Endodermal cell (in vitro differentiated cells): ENCODE measurements at regions not wholly inside any gene's neighbourhood (a gene's known extent, or its start where the extent isn't known, plus 50 kb on each side); places are given as distances from the start of the nearest gene placed in this dataset.

ENCODE experiments used
- DNase-seq: peaks from one replicate; pipeline ENCODE4 v3.0.0-alpha.2; 2017
- H3K27ac ChIP-seq: 2 replicates; pipeline ENCODE4 v1.5.1; 2013; ENCODE audit warnings: mild to moderate bottlenecking, low read depth, low read length, moderate library complexity
- H3K27me3 ChIP-seq: 2 replicates; pipeline ENCODE4 v1.6.1; 2013; ENCODE audit warnings: mild to moderate bottlenecking, low read length, moderate library complexity; ENCODE audit not compliant: insufficient read depth, control insufficient read depth, poor library complexity, severe bottlenecking
- H3K36me3 ChIP-seq: 2 replicates; pipeline ENCODE4 v1.7.0; 2013; ENCODE audit warnings: mild to moderate bottlenecking, low read length, moderate library complexity; ENCODE audit not compliant: control insufficient read depth, insufficient read depth
- H3K4me1 ChIP-seq: one replicate; pipeline ENCODE4 v1.7.0; 2013; ENCODE audit warnings: low read length; ENCODE audit not compliant: control insufficient read depth, insufficient read depth
- H3K4me3 ChIP-seq: 2 replicates; pipeline ENCODE4 v1.5.1; 2013; ENCODE audit warnings: mild to moderate bottlenecking, low read length, moderate library complexity
- H3K9ac ChIP-seq: 2 replicates; pipeline ENCODE4 v1.6.1; 2013; ENCODE audit warnings: mild to moderate bottlenecking, low read length, moderate library complexity; ENCODE audit not compliant: poor library complexity, severe bottlenecking; ENCODE audit errors: extremely low read depth
- H3K9me3 ChIP-seq: 2 replicates; pipeline ENCODE4 v1.6.1; 2013; ENCODE audit warnings: mild to moderate bottlenecking, low read length, moderate library complexity; ENCODE audit not compliant: control insufficient read depth
- H3K27ac Mint-ChIP-seq: 2 replicates; pipeline ENCODE4 v1.8.0; 2020; ENCODE audit warnings: mixed read lengths
- H3K27me3 Mint-ChIP-seq: 2 replicates; pipeline ENCODE4 v1.8.0; 2021; ENCODE audit warnings: mild to moderate bottlenecking, mixed read lengths; ENCODE audit not compliant: insufficient read depth
- H3K36me3 Mint-ChIP-seq: 2 replicates; pipeline ENCODE4 v1.8.0; 2020; ENCODE audit warnings: low read depth, mixed read lengths
- H3K4me1 Mint-ChIP-seq: 2 replicates; pipeline ENCODE4 v1.8.0; 2020; ENCODE audit warnings: mixed read lengths
- H3K4me3 Mint-ChIP-seq: 2 replicates; pipeline ENCODE4 v1.8.0; 2020; ENCODE audit warnings: mild to moderate bottlenecking, moderate library complexity, mixed read lengths
- H3K9me3 Mint-ChIP-seq: 2 replicates; pipeline ENCODE4 v1.8.0; 2020; ENCODE audit warnings: mild to moderate bottlenecking, mixed read lengths
- WGBS, 2 experiments: methylation state at CpG; one replicate each; pipeline versions ENCODE4 v1.1.5 to v1.1.7; 2013; ENCODE audit warnings: missing lambda C conversion rate in 2 of 2, mixed read lengths in 1 of 2; ENCODE audit not compliant: insufficient coverage in 1 of 2, insufficient read length in 1 of 2; 5-methylcytosine and 5-hydroxymethylcytosine counted together
- TF ChIP-seq, protein P1 (sequence below): fragments of 200-600 bp; sonication (generic); conservative IDR thresholded peaks from 2 replicates; pipeline ENCODE4 v1.5.0; 2021; ENCODE audit warnings: antibody characterized with exemption, mild to moderate bottlenecking

DNA sequence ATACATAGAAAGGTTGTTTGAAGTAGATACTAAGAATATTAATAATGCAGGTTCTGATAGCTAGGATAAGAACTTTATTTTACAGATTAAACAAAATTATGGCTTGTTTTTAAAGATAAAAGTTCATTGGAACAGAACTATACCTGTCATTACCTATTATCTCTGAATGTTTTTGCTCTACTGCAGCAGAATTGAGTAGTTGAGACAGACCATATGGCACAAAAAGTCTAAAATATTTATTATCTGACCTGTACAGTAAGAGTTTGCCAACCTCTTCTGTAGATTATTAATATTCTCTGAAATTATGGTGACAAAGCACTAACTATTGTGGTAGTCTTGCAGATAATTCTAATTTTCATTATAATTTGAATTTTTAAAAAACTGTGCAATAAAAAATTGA is 829.1 kb upstream of the MGAT4C start:
- no peak overlapping the region for H3K4me3 Mint-ChIP-seq
- Histone ChIP-seq H3K36me3 (no peaks in the 10 kb centered on the region), H3K9me3 (no peaks in the 10 kb centered on the region), H3K27me3 (no peaks in the 10 kb centered on the region), H3K9ac (no peak overlapping the region), H3K4me1 (no peaks in the 10 kb centered on the region), H3K27ac (no peak overlapping the region), H3K4me3 (no peak overlapping the region)
- no peak overlapping the region for H3K27ac Mint-ChIP-seq
- no peaks in the 10 kb centered on the region for H3K9me3 Mint-ChIP-seq
- TF ChIP-seq, protein P1, sequence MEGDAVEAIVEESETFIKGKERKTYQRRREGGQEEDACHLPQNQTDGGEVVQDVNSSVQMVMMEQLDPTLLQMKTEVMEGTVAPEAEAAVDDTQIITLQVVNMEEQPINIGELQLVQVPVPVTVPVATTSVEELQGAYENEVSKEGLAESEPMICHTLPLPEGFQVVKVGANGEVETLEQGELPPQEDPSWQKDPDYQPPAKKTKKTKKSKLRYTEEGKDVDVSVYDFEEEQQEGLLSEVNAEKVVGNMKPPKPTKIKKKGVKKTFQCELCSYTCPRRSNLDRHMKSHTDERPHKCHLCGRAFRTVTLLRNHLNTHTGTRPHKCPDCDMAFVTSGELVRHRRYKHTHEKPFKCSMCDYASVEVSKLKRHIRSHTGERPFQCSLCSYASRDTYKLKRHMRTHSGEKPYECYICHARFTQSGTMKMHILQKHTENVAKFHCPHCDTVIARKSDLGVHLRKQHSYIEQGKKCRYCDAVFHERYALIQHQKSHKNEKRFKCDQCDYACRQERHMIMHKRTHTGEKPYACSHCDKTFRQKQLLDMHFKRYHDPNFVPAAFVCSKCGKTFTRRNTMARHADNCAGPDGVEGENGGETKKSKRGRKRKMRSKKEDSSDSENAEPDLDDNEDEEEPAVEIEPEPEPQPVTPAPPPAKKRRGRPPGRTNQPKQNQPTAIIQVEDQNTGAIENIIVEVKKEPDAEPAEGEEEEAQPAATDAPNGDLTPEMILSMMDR = no peak
- DNase-seq = no peak
- H3K27me3 Mint-ChIP-seq = no peaks in the 10 kb centered on the region
- H3K4me1 Mint-ChIP-seq = no peaks in the 10 kb centered on the region
- H3K36me3 Mint-ChIP-seq = no peaks in the 10 kb centered on the region

GRCh38 chr12:87082756-87083155 is 826.6 kb upstream of the MGAT4C start:
- H3K4me1 ChIP-seq = no peaks in the 10 kb centered on the region

GRCh38 chr12:87074781-87075180 is 818.6 kb upstream of the MGAT4C start:
- peaks cover 19% of the 10 kb centered on the region for H3K9me3 Mint-ChIP-seq
- WGBS, 2 experiments = 85 to 89% methylated on average over 1 to 2 of the region's 2 CpGs
- H3K4me1 ChIP-seq = no peaks in the 10 kb centered on the region
- H3K27me3 Mint-ChIP-seq = no peaks in the 10 kb centered on the region
- H3K4me3 Mint-ChIP-seq = no peak overlapping the region
- H3K9ac ChIP-seq = no peak overlapping the region
- no peak overlapping the region for H3K27ac ChIP-seq
- no peaks in the 10 kb centered on the region for H3K27me3 ChIP-seq
- no peak overlapping the region for H3K4me3 ChIP-seq
- H3K27ac Mint-ChIP-seq = no peak overlapping the region
- TF ChIP-seq, protein P1 = no peak
- no peaks in the 10 kb centered on the region for H3K36me3 ChIP-seq
- peaks cover 5% of the 10 kb centered on the region for H3K36me3 Mint-ChIP-seq
- H3K9me3 ChIP-seq = peaks cover 14% of the 10 kb centered on the region
- no peaks in the 10 kb centered on the region for H3K4me1 Mint-ChIP-seq
- DNase-seq = no peak

More at GRCh38 chr12:87082756-87083155, 826.6 kb upstream of the MGAT4C start:
- Histone ChIP-seq H3K27me3 (no peaks in the 10 kb centered on the region), H3K27ac (no peak overlapping the region), H3K36me3 (no peaks in the 10 kb centered on the region), H3K4me3 (no peak overlapping the region), H3K9me3 (no peaks in the 10 kb centered on the region), H3K9ac (no peak overlapping the region)
- 82 to 97% methylated on average over 1 to 2 of the region's 2 CpGs for WGBS, 2 experiments
- no peak for DNase-seq
- TF ChIP-seq, protein P1 = no peak
- Mint-ChIP-seq H3K9me3 (peaks cover 3% of the 10 kb centered on the region), H3K36me3 (no peaks in the 10 kb centered on the region), H3K4me1 (no peaks in the 10 kb centered on the region), H3K27ac (no peak overlapping the region), H3K27me3 (no peaks in the 10 kb centered on the region), H3K4me3 (no peak overlapping the region)
